AG04449 (cell line): ENCODE measurements at regions not wholly inside any gene's neighbourhood (a gene's known extent, or its start where the extent isn't known, plus 50 kb on each side); places are given as distances from the start of the nearest gene placed in this dataset.

Source experiments
- CTCF ChIA-PET: fragments of 350-600 bp; formaldehyde crosslinking; extraction: SDS; loops from one replicate; lab custom pipeline; 2021; ENCODE audit warnings: antibody characterized with exemption; lab: Yijun Ruan, JAX
- POLR2A ChIA-PET: fragments of 400-600, 350-600 bp; formaldehyde crosslinking; extraction: SDS; loops from one replicate; lab custom pipeline; 2020; ENCODE audit warnings: antibody characterized with exemption, inconsistent platforms; lab: Yijun Ruan, JAX
- DNase-seq: peaks from one replicate; pipeline ENCODE4 v3.0.0-alpha.2; 2010; ENCODE audit warnings: low read depth, low spot score
- H3K4me3 ChIP-seq: 2 replicates; pipeline ENCODE4 v1.5.1; 2011; ENCODE audit warnings: low read depth, mild to moderate bottlenecking, control low read depth, low read length
- TF ChIP-seq, protein P1 (sequence below): IDR thresholded peaks from one replicate; pipeline ENCODE4 v1.5.1; 2011; ENCODE audit warnings: mild to moderate bottlenecking, moderate library complexity, low read length, control low read depth, inconsistent platforms; ENCODE audit not compliant: insufficient read depth; ENCODE audit errors: missing control alignments

DNA sequence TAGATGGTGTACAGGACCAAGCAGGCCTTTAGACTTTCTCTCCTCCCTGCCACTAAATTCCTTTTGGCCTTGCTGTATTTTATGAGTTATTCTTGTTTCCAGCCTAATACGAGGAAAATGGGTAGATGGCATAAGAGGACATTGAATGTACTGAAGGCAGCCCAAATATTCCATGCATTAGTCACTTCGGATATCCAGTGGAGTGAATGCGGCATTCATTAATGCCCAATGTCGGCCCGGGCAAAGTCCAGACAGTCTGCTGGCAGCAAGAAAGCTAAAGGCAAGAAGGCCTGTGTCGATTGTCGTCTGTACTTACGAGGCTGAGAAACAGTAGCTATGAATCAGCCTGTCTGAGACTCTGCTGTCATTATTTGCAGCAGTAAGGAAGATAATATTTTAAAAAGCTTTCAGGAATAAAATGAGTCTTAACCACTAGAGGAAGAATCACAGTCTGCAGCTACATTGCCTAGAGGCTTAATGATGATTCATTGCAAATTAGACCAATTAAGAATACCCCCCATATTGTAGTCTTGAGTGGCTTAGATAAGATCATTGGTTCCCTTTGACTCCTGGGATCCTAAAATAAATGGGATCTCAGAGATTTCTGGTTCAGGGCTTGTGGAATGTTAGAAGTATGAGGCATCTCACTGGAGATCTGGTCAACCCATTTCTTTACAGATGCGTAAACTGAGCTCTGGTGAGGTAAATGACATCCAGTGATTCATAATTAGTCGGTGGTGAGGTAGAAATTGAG, 534.1 kb upstream of the JAG1 start:
- POLR2A ChIA-PET: interaction anchor here (0.6 to 1.6 kb wide), 7 partner anchors 9 to 536 kb away, joined by 3 to 7 read pairs (median 4); no protein-coding TSS in a partner anchor
- no peak for DNase-seq
- TF ChIP-seq, protein P1, sequence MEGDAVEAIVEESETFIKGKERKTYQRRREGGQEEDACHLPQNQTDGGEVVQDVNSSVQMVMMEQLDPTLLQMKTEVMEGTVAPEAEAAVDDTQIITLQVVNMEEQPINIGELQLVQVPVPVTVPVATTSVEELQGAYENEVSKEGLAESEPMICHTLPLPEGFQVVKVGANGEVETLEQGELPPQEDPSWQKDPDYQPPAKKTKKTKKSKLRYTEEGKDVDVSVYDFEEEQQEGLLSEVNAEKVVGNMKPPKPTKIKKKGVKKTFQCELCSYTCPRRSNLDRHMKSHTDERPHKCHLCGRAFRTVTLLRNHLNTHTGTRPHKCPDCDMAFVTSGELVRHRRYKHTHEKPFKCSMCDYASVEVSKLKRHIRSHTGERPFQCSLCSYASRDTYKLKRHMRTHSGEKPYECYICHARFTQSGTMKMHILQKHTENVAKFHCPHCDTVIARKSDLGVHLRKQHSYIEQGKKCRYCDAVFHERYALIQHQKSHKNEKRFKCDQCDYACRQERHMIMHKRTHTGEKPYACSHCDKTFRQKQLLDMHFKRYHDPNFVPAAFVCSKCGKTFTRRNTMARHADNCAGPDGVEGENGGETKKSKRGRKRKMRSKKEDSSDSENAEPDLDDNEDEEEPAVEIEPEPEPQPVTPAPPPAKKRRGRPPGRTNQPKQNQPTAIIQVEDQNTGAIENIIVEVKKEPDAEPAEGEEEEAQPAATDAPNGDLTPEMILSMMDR: no peak
- CTCF ChIA-PET: interaction anchor here (0.6 to 1.8 kb wide), 11 partner anchors 9 to 655 kb away, joined by 3 to 7 read pairs (median 4); no protein-coding TSS in a partner anchor
- H3K4me3 ChIP-seq: no peak overlapping the region

DNA sequence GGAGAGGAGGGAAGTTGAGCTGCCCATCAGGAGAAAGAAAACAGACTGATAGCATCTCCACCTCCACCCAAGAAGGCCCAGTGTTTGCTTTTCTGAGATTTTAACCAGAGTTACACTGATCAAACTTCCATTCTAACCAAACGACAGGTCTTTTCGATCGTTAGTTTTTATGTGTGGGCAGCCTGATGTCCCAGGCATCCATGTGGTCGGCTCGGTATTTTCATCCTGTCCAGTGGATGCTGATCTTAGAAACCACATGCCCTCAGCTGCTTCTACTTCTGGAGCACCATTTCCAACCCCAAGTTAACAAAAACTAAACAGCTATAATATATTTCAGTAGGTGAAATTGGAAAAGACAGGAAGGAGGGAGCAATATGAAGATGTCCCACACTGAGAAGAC, 536.8 kb upstream of the JAG1 start:
- TF ChIP-seq, protein P1: no peak
- H3K4me3 ChIP-seq: no peak overlapping the region
- ChIA-PET CTCF (no interaction called here), POLR2A (no interaction called here)
- no peak for DNase-seq

DNA sequence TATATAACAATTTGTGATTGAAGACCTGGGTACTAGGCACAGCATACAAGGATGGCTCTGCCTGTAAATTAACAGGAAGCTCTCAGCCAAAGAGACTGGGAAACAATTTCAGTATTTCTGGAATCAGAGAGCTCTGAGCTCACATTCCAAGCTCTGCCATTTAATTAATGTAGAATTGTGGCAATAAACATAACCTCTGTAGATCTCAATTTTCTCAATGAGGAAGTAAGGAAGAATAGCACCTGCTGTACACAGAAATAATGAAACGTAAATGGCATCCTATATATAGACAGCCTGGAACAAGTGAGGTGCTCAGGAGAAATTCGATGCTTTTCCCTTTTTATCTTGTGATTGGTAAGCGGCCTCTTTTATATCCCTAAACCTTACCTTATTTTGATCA, 538.5 kb upstream of the JAG1 start:
- TF ChIP-seq, protein P1: no peak
- no peak for DNase-seq
- ChIA-PET CTCF (no interaction called here), POLR2A (no interaction called here)
- H3K4me3 ChIP-seq: no peak overlapping the region

DNA sequence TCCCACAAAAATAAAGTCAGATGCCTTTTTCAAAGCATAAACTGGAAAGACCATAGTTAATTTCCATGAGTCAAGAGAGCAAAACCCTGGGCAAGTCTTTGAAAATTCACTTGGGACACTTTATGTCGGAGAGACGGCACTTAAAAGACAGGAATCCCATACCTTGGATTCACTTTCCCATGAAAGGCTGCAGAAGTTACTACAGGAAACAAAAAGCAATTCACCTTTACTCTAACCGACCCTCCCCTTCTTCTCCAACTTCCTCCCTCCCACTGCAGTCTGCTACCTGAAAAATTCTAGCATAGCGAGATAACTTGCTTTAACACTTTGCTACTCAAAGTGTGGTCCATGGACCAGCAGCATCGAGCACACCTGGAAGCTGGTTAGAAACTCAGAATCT, 539.1 kb upstream of the JAG1 start:
- POLR2A ChIA-PET: no interaction called here
- H3K4me3 ChIP-seq: no peak overlapping the region
- CTCF ChIA-PET: interaction anchor here (1.0 to 3.6 kb wide), 2 partner anchors 8 to 14 kb away, joined by 3 to 20 read pairs; no protein-coding TSS in a partner anchor

DNA sequence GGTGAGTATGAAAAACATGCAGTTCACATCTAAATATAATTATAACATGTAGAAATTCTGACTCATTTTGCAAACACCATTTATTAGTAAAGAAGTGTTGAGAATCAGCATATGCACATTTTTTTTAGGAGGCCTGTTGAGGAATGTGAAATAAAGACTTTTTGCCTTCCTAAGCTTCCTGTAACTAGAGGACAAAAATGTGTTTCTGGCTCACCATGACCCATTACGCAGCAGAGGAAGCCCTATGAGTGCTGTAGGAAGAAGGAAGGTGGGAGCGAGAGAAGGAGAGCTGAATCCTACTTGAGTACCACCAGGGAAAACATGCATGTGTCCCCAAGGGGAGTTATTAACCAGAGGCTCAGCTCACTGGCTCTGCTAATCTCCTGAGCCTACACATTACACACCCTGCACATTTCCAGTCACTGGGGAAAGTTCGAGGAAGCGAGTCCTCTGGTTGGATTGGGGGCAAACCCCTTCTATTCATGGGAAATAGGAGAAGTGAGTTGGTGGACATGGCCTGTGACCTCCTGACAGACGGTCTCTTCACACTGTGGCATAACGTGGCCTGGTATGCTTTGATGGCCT, 540.5 kb upstream of the JAG1 start:
- ChIA-PET POLR2A (no interaction called here), CTCF (interaction anchor here (1.1 to 3.6 kb wide), 3 partner anchors 8 to 11 kb away, joined by 3 to 20 read pairs (median 4); no protein-coding TSS in a partner anchor)
- TF ChIP-seq, protein P1: no peak
- H3K4me3 ChIP-seq: no peak overlapping the region
- DNase-seq: no peak

More for the DNA sequence above, 539.1 kb upstream of the JAG1 start:
- no peak for DNase-seq
- TF ChIP-seq, protein P1: no peak
